Fibroblast of lung (primary cell): ENCODE measurements at regions not wholly inside any gene's neighbourhood (a gene's known extent, or its start where the extent isn't known, plus 50 kb on each side); places are given as distances from the start of the nearest gene placed in this dataset.
A peak's percentile ranks its signal among the peaks of the same experiment; 100 is the strongest.

Experiments used
- DNase-seq, 2 donors: peaks; one replicate each; pipeline versions ENCODE4 v3.0.0 to v3.0.0-alpha.2; 2010; ENCODE audit warnings: low read depth in 2 of 2
- H2AFZ ChIP-seq: 2 replicates; pipeline ENCODE4 v1.5.1; 2012; ENCODE audit warnings: low read length, control low read depth, inconsistent platforms
- H3K27ac ChIP-seq: 2 replicates; pipeline ENCODE4 v1.5.1; 2011; ENCODE audit warnings: low read length, control low read depth; ENCODE audit not compliant: insufficient read depth
- H3K27me3 ChIP-seq: 2 replicates; pipeline ENCODE4 v1.5.1; 2011; ENCODE audit warnings: mild to moderate bottlenecking, low read length; ENCODE audit not compliant: control insufficient read depth, insufficient read depth
- H3K36me3 ChIP-seq: 2 replicates; pipeline ENCODE4 v1.5.1; 2011; ENCODE audit warnings: low read length; ENCODE audit not compliant: control insufficient read depth, insufficient read depth
- H3K4me1 ChIP-seq: 2 replicates; pipeline ENCODE4 v1.5.1; 2011; ENCODE audit warnings: low read length; ENCODE audit not compliant: control insufficient read depth, insufficient read depth; ENCODE audit errors: extremely low read depth
- H3K4me2 ChIP-seq: 2 replicates; pipeline ENCODE4 v1.5.1; 2011; ENCODE audit warnings: low read length, control low read depth; ENCODE audit not compliant: insufficient read depth; ENCODE audit errors: extremely low read depth
- H3K4me3 ChIP-seq, 4 experiments: fragments of 200-600 bp in 1 of 4; sonication (generic) in 1 of 4; replicated peaks in 1 of 4; 2 replicates each; pipeline ENCODE4 v1.5.1; 2011 to 2016; ENCODE audit warnings: low read length in 4 of 4, low read depth in 3 of 4, mild to moderate bottlenecking in 3 of 4, control low read depth in 2 of 4, inconsistent platforms in 1 of 4, mixed read lengths in 1 of 4; ENCODE audit not compliant: insufficient read depth in 1 of 4; ENCODE audit errors: control extremely low read depth in 1 of 4
- H3K79me2 ChIP-seq: 2 replicates; pipeline ENCODE4 v1.5.1; 2012; ENCODE audit warnings: mild to moderate bottlenecking, low read length, inconsistent platforms; ENCODE audit not compliant: control insufficient read depth, insufficient read depth
- H3K9ac ChIP-seq: 2 replicates; pipeline ENCODE4 v1.5.1; 2011; ENCODE audit warnings: mild to moderate bottlenecking, low read length, control low read depth; ENCODE audit not compliant: insufficient read depth
- H3K9me3 ChIP-seq: 2 replicates; pipeline ENCODE4 v1.5.1; 2012; ENCODE audit warnings: low read depth, low read length; ENCODE audit not compliant: control insufficient read depth, insufficient read depth
- H4K20me1 ChIP-seq: 2 replicates; pipeline ENCODE4 v1.5.1; 2011; ENCODE audit warnings: low read length; ENCODE audit not compliant: control insufficient read depth, insufficient read depth; ENCODE audit errors: extremely low read depth
- CTCF ChIP-seq, 2 donors: IDR thresholded peaks in 1 of 2; conservative IDR thresholded peaks in 1 of 2; 1 replicate in 1 of 2; 2 replicates in 1 of 2; pipeline ENCODE4 v1.5.1; 2011 to 2012; ENCODE audit warnings: low read length in 2 of 2, control low read depth in 1 of 2, inconsistent platforms in 1 of 2, low read depth in 1 of 2, mild to moderate bottlenecking in 1 of 2
- EZH2 ChIP-seq: IDR thresholded peaks from 2 replicates; pipeline ENCODE4 v1.5.1; 2012; ENCODE audit warnings: low read length, control low read depth, mild to moderate bottlenecking; ENCODE audit errors: missing control alignments

GRCh38 chr12:88416155-88416554 is 164.1 kb downstream of the KITLG start:
- H3K4me3 ChIP-seq = peak overlapping the region in 3 of 4 experiments; percentile 34 to 50 (median 48)
- peak overlapping the region; percentile 34 for H3K9ac ChIP-seq
- H3K4me1 ChIP-seq = peaks cover 9% of the 10 kb centered on the region
- H3K36me3 ChIP-seq = no peaks in the 10 kb centered on the region
- H4K20me1 ChIP-seq = no peaks in the 10 kb centered on the region
- no peaks in the 10 kb centered on the region for H3K27me3 ChIP-seq
- H3K79me2 ChIP-seq = peaks cover 42% of the 10 kb centered on the region
- H3K4me2 ChIP-seq = peak overlapping the region; percentile 87
- no peak for TF ChIP-seq CTCF (conservative IDR thresholded peaks at IDR 0.05 in 1 of 2, IDR thresholded peaks at IDR 0.05 in 1 of 2; ENCODE audit: low read depth in 1 of 2, low read length in 2 of 2)
- TF ChIP-seq EZH2 = no peak
- no peaks in the 10 kb centered on the region for H3K9me3 ChIP-seq
- DNase-seq = no peak
- H2AFZ ChIP-seq = peak overlapping the region; percentile 16
- H3K27ac ChIP-seq = peak overlapping the region; percentile 9

GRCh38 chr12:88416786-88417185 is 163.5 kb downstream of the KITLG start:
- Histone ChIP-seq H3K4me3 (peak overlapping the region in 3 of 4 experiments; percentile 34 to 50 (median 48)), H3K4me2 (peak overlapping the region; percentile 87), H3K27me3 (no peaks in the 10 kb centered on the region), H2AFZ (no peak overlapping the region), H3K36me3 (no peaks in the 10 kb centered on the region), H4K20me1 (no peaks in the 10 kb centered on the region), H3K9ac (no peak overlapping the region), H3K79me2 (peaks cover 42% of the 10 kb centered on the region), H3K27ac (peak overlapping the region; percentile 54), H3K4me1 (peaks cover 9% of the 10 kb centered on the region), H3K9me3 (no peaks in the 10 kb centered on the region)
- DNase-seq = peak in 1 of 2 donors; percentile 56
- TF ChIP-seq EZH2 (no peak), CTCF (conservative IDR thresholded peaks at IDR 0.05 in 1 of 2, IDR thresholded peaks at IDR 0.05 in 1 of 2; ENCODE audit: low read depth in 1 of 2, low read length in 2 of 2) (no peak)

- Histone ChIP-seq H3K27me3 (no peaks in the 10 kb centered on the region), H4K20me1 (no peaks in the 10 kb centered on the region), H3K36me3 (no peaks in the 10 kb centered on the region), H3K4me2 (peak overlapping the region; percentile 87), H3K27ac (peak overlapping the region; percentile 13), H2AFZ (no peak overlapping the region), H3K79me2 (peaks cover 42% of the 10 kb centered on the region), H3K9ac (peak overlapping the region; percentile 39), H3K4me3 (peak overlapping the region in 3 of 4 experiments; percentile 5 to 50 (median 48)), H3K4me1 (peaks cover 9% of the 10 kb centered on the region), H3K9me3 (no peaks in the 10 kb centered on the region)
- no peak for DNase-seq
- no peak for TF ChIP-seq EZH2
- no peak for TF ChIP-seq CTCF (conservative IDR thresholded peaks at IDR 0.05 in 1 of 2, IDR thresholded peaks at IDR 0.05 in 1 of 2; ENCODE audit: low read depth in 1 of 2, low read length in 2 of 2)
These were observed 162.7 kb downstream of the KITLG start for GRCh38 chr12:88417531-88417930.
